ENCODE measurements at regions not wholly inside any gene's neighbourhood (a gene's known extent, or its start where the extent isn't known, plus 50 kb on each side); places are given as distances from the start of the nearest gene placed in this dataset.

DNA sequence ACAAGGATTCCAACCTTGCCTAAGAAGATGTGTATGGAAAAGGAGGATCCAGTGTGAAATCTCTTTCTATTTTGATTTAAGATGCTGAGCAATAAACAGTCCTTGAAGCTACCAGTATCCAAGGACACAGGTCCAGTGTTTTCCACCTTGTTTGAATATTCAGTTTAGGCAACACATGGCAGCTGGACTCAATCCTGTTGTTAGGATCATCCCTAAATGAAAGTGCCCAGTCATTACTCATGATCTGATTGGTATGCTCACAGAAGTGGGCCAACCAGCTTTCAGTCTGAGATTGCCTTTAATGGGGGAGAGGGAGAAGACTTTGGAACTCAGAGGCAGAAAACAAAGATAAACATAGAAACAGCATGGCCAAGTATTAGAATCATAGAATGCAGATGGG is 355.7 kb upstream of the ADAMTSL1 start:
- H3K27me3 ChIP-seq (replicated peaks; ENCODE audit: control insufficient read depth, insufficient read depth, low read length) = no peaks in the 10 kb centered on the region
- no peaks in the 10 kb centered on the region for H3K36me3 ChIP-seq (ENCODE audit: control insufficient read depth, insufficient read depth, low read length)
- POLR2A ChIA-PET = no interaction called here
- no peak for DNase-seq
- TF ChIP-seq CTCF (IDR thresholded peaks at IDR 0.05; ENCODE audit: insufficient read depth in 1 of 2, low read depth in 1 of 2, low read length in 1 of 2, severe bottlenecking in 1 of 2, unreplicated experiment in 1 of 2) = no peak
- Mint-ChIP-seq H3K27ac (ENCODE audit: unreplicated experiment) (no peak overlapping the region), H3K27me3 (ENCODE audit: insufficient read depth, unreplicated experiment) (no peaks in the 10 kb centered on the region), H3K4me1 (ENCODE audit: low read depth, unreplicated experiment) (no peaks in the 10 kb centered on the region), H3K9me3 (ENCODE audit: unreplicated experiment) (no peaks in the 10 kb centered on the region), H3K36me3 (ENCODE audit: insufficient read depth, unreplicated experiment) (no peaks in the 10 kb centered on the region), H3K4me3 (ENCODE audit: unreplicated experiment) (no peak overlapping the region)
- CTCF ChIA-PET = no interaction called here
- no peaks in the 10 kb centered on the region for H3K4me1 ChIP-seq
- intact Hi-C loops (cut with micrococcal nuclease; ENCODE audit: unreplicated experiment) = no loop called here
- H3K9me3 ChIP-seq = no peaks in the 10 kb centered on the region
- H3K4me3 ChIP-seq (ENCODE audit: low read depth, low read length) = no peak overlapping the region
- BruUV-seq (replicated peaks) = no TSS peak

DNA sequence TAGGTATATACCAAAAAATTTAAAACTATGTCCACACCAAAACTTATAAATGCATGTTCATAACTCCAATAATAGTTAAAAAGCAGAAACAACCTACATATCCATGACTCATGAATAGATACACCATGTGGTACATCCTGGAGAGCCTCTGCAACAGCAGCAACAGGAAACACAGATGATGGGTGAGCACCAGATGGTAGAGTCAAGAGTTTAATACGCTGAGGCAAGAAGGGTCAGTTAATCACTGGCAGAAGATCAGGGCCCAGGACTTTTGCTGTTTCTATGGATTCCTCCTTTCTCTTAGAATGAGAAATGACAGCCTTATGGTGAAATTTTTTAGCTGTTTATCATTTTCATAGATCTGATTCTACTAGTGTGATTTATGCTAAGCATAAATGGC is 351.8 kb upstream of the ADAMTSL1 start:
- intact Hi-C loops (cut with micrococcal nuclease; ENCODE audit: unreplicated experiment) = no loop called here
- H3K4me1 ChIP-seq = no peaks in the 10 kb centered on the region
- no peak for DNase-seq
- Mint-ChIP-seq H3K4me1 (ENCODE audit: low read depth, unreplicated experiment) (no peaks in the 10 kb centered on the region), H3K4me3 (ENCODE audit: unreplicated experiment) (no peak overlapping the region), H3K27me3 (ENCODE audit: insufficient read depth, unreplicated experiment) (no peaks in the 10 kb centered on the region), H3K27ac (ENCODE audit: unreplicated experiment) (no peak overlapping the region), H3K9me3 (ENCODE audit: unreplicated experiment) (no peaks in the 10 kb centered on the region), H3K36me3 (ENCODE audit: insufficient read depth, unreplicated experiment) (no peaks in the 10 kb centered on the region)
- ChIA-PET CTCF (no interaction called here), POLR2A (no interaction called here)
- no peaks in the 10 kb centered on the region for H3K9me3 ChIP-seq
- no peaks in the 10 kb centered on the region for H3K27me3 ChIP-seq (replicated peaks; ENCODE audit: control insufficient read depth, insufficient read depth, low read length)
- no peak overlapping the region for H3K4me3 ChIP-seq (ENCODE audit: low read depth, low read length)
- TF ChIP-seq CTCF (IDR thresholded peaks at IDR 0.05; ENCODE audit: insufficient read depth in 1 of 2, low read depth in 1 of 2, low read length in 1 of 2, severe bottlenecking in 1 of 2, unreplicated experiment in 1 of 2) = no peak
- BruUV-seq (replicated peaks) = no TSS peak
- H3K36me3 ChIP-seq (ENCODE audit: control insufficient read depth, insufficient read depth, low read length) = no peaks in the 10 kb centered on the region

DNA sequence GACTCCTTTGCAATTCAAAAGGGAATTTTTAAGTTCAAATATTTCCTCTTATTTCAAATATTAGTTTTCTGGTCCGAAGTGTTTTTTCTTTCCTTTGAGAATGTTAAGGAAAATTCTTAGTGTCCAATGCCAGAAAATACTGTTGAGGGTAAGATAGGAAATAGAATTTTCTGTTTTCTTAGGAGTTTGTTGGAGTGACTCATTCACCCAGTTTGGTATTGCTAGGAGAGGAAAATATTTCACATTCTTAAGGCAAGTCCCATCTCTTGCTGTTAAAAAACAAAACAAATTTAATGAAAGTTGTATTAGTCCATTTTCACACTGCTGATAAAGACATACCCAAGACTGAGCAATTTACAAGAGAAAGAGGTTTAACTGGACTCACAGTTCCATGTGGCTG is 349.2 kb upstream of the ADAMTSL1 start:
- TF ChIP-seq CTCF (IDR thresholded peaks at IDR 0.05; ENCODE audit: insufficient read depth in 1 of 2, low read depth in 1 of 2, low read length in 1 of 2, severe bottlenecking in 1 of 2, unreplicated experiment in 1 of 2) = no peak
- intact Hi-C loops (cut with micrococcal nuclease; ENCODE audit: unreplicated experiment) = no loop called here
- CTCF ChIA-PET = no interaction called here
- no peak overlapping the region for H3K27ac Mint-ChIP-seq (ENCODE audit: unreplicated experiment)
- no peak overlapping the region for H3K4me3 ChIP-seq (ENCODE audit: low read depth, low read length)
- no peaks in the 10 kb centered on the region for H3K36me3 Mint-ChIP-seq (ENCODE audit: insufficient read depth, unreplicated experiment)
- H3K9me3 ChIP-seq = no peaks in the 10 kb centered on the region
- H3K9me3 Mint-ChIP-seq (ENCODE audit: unreplicated experiment) = no peaks in the 10 kb centered on the region
- no peaks in the 10 kb centered on the region for H3K27me3 Mint-ChIP-seq (ENCODE audit: insufficient read depth, unreplicated experiment)
- POLR2A ChIA-PET = no interaction called here
- H3K36me3 ChIP-seq (ENCODE audit: control insufficient read depth, insufficient read depth, low read length) = no peaks in the 10 kb centered on the region
- no TSS peak for BruUV-seq (replicated peaks)
- H3K27me3 ChIP-seq (replicated peaks; ENCODE audit: control insufficient read depth, insufficient read depth, low read length) = no peaks in the 10 kb centered on the region
- H3K4me1 Mint-ChIP-seq (ENCODE audit: low read depth, unreplicated experiment) = no peaks in the 10 kb centered on the region
- H3K4me3 Mint-ChIP-seq (ENCODE audit: unreplicated experiment) = no peak overlapping the region
- no peak for DNase-seq
- H3K4me1 ChIP-seq = no peaks in the 10 kb centered on the region
